CD4-positive, alpha-beta T cell (primary cell): ENCODE measurements at regions not wholly inside any gene's neighbourhood (a gene's known extent, or its start where the extent isn't known, plus 50 kb on each side); places are given as distances from the start of the nearest gene placed in this dataset.

Experiments
- ATAC-seq: fragments of 200-7000 bp; cut with Tn5 transposase; one replicate; pipeline ENCODE4 v1.10.0; 2022; ENCODE audit warnings: mild to moderate bottlenecking; ENCODE audit not compliant: poor library complexity
- CTCF ChIA-PET: fragments of 350-600 bp; sonication (Branson Sonifier 250); formaldehyde crosslinking; loops from one replicate; lab custom pipeline; 2021; ENCODE audit warnings: antibody characterized with exemption, inconsistent platforms; lab: Charles Lee
- POLR2A ChIA-PET: fragments of 350-600 bp; sonication (Branson Sonifier 250); formaldehyde crosslinking; loops from one replicate; lab custom pipeline; 2021; ENCODE audit warnings: antibody characterized with exemption, inconsistent platforms; lab: Charles Lee
- DNase-seq, 14 experiments: peaks; one replicate each; pipeline ENCODE4 v3.0.0-alpha.2; 2013 to 2020; ENCODE audit warnings: mixed read lengths in 2 of 14
- H3K27ac ChIP-seq, 2 donors: one replicate each; pipeline versions ENCODE4 v1.5.1 to v1.7.0; 2013; ENCODE audit warnings: low read length in 2 of 2, low read depth in 1 of 2, mild to moderate bottlenecking in 1 of 2
- H3K27me3 ChIP-seq, 2 experiments: 1 replicate in 1 of 2; 2 replicates in 1 of 2; pipeline versions ENCODE4 v1.6.1 to v1.7.0; 2013; ENCODE audit warnings: low read length in 2 of 2, control low read depth in 1 of 2, mild to moderate bottlenecking in 1 of 2, moderate library complexity in 1 of 2; ENCODE audit not compliant: insufficient read depth in 2 of 2, control insufficient read depth in 1 of 2
- H3K36me3 ChIP-seq: one replicate; pipeline ENCODE4 v1.6.1; 2013; ENCODE audit warnings: low read length, control low read depth; ENCODE audit not compliant: insufficient read depth
- H3K4me1 ChIP-seq: one replicate; pipeline ENCODE4 v1.6.1; 2013; ENCODE audit warnings: low read length, control low read depth; ENCODE audit not compliant: insufficient read depth
- H3K4me3 ChIP-seq: one replicate; pipeline ENCODE4 v1.5.1; 2013; ENCODE audit warnings: mild to moderate bottlenecking, low read length, moderate library complexity
- H3K9me3 ChIP-seq, 2 experiments: 1 replicate in 1 of 2; 2 replicates in 1 of 2; pipeline versions ENCODE4 v1.6.1 to v1.7.0; 2013; ENCODE audit warnings: low read length in 2 of 2, mild to moderate bottlenecking in 2 of 2, control low read depth in 1 of 2, moderate library complexity in 1 of 2; ENCODE audit not compliant: control insufficient read depth in 1 of 2, insufficient read depth in 1 of 2
- H3K27ac Mint-ChIP-seq: one replicate; pipeline ENCODE4 v1.8.0; 2020; ENCODE audit warnings: mixed read lengths
- H3K27me3 Mint-ChIP-seq: one replicate; pipeline ENCODE4 v1.8.0; 2021; ENCODE audit warnings: mixed read lengths
- H3K36me3 Mint-ChIP-seq: one replicate; pipeline ENCODE4 v1.8.0; 2021; ENCODE audit warnings: low read depth, mixed read lengths
- H3K4me1 Mint-ChIP-seq: one replicate; pipeline ENCODE4 v1.8.0; 2021; ENCODE audit warnings: low read depth, mixed read lengths
- H3K4me3 Mint-ChIP-seq: one replicate; pipeline ENCODE4 v1.8.0; 2020; ENCODE audit warnings: mild to moderate bottlenecking, mixed read lengths
- H3K9me3 Mint-ChIP-seq: one replicate; pipeline ENCODE4 v1.8.0; 2020; ENCODE audit warnings: mixed read lengths
- intact Hi-C, 2 experiments: fragments of 100-400 bp; cut with DNase I in 1 of 2; cut with micrococcal nuclease in 1 of 2; formaldehyde crosslinking; loops; one replicate each; pipeline versions ENCODE4 v1.15.1 to v1.9.0; 2023 to 2025; cut with DNase I, micrococcal nuclease
- TF ChIP-seq, protein P1 (sequence below): fragments of 200-600 bp; IDR thresholded peaks from one replicate; pipeline ENCODE4 v1.8.0; 2022; ENCODE audit warnings: antibody characterized with exemption, mild to moderate bottlenecking

DNA sequence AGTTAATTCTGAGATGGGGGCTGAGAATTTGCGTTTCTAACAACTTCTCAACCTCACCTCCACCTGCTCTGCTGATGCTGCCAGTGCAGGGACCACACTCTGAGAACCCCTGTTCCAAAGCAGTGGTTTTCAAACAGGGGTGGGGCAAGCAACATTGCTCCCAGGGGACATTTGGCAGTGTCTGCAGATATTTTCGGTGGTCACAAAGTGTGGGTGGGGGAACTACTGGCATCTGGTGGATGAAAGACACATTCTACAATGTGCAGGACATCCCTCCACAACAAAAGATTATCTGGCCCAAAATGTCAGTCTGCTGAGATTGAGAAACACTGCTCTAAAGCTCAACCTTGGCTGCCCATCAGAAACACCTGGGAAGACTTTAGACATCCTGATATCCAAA, 188.7 kb upstream of the SATB2 start:
- CTCF ChIA-PET = no interaction called here
- TF ChIP-seq, protein P1, sequence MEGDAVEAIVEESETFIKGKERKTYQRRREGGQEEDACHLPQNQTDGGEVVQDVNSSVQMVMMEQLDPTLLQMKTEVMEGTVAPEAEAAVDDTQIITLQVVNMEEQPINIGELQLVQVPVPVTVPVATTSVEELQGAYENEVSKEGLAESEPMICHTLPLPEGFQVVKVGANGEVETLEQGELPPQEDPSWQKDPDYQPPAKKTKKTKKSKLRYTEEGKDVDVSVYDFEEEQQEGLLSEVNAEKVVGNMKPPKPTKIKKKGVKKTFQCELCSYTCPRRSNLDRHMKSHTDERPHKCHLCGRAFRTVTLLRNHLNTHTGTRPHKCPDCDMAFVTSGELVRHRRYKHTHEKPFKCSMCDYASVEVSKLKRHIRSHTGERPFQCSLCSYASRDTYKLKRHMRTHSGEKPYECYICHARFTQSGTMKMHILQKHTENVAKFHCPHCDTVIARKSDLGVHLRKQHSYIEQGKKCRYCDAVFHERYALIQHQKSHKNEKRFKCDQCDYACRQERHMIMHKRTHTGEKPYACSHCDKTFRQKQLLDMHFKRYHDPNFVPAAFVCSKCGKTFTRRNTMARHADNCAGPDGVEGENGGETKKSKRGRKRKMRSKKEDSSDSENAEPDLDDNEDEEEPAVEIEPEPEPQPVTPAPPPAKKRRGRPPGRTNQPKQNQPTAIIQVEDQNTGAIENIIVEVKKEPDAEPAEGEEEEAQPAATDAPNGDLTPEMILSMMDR = no peak
- peaks cover 4% of the 10 kb centered on the region for H3K27me3 Mint-ChIP-seq

DNA sequence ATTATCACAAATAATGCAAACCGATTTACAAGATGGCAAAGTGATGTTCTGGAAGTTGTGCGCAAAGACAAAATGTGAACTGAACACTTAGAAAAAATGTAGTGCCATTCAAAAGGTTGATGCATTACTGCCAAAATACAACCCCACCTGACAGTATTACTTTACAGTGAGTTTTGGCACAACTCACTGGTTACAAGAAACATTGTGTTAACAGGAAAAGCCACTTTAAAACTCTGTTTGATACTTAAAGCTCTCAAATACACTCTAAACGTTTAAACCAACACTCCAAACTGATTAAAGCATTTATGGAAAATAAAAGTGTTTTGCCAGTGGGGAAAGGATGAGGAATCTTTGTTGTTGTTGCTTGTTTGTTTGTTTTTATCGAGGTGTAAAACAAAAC, 173.4 kb upstream of the SATB2 start:
- Histone ChIP-seq H3K4me1 (no peaks in the 10 kb centered on the region), H3K27me3 (no peaks in the 10 kb centered on the region), H3K36me3 (no peaks in the 10 kb centered on the region), H3K4me3 (no peak overlapping the region), H3K27ac (no peak overlapping the region), H3K9me3 (no peaks in the 10 kb centered on the region)
- Mint-ChIP-seq H3K36me3 (no peaks in the 10 kb centered on the region), H3K27ac (no peak overlapping the region), H3K4me3 (no peak overlapping the region), H3K27me3 (no peaks in the 10 kb centered on the region), H3K9me3 (no peaks in the 10 kb centered on the region), H3K4me1 (no peaks in the 10 kb centered on the region)
- TF ChIP-seq, protein P1 = no peak
- intact Hi-C loops = no loop called here
- ATAC-seq = no peak
- ChIA-PET CTCF (no interaction called here), POLR2A (no interaction called here)
- DNase-seq = no peak

More for the DNA sequence above, 188.7 kb upstream of the SATB2 start:
- Histone ChIP-seq H3K36me3 (no peaks in the 10 kb centered on the region), H3K4me3 (no peak overlapping the region), H3K27ac (no peak overlapping the region), H3K27me3 (no peaks in the 10 kb centered on the region), H3K4me1 (no peaks in the 10 kb centered on the region), H3K9me3 (peaks cover 0 to 4% of the 10 kb centered on the region in 2 experiments)
- intact Hi-C loops = no loop called here
- ATAC-seq (no peak), DNase-seq (no peak)
- POLR2A ChIA-PET = no interaction called here
- Mint-ChIP-seq H3K9me3 (no peaks in the 10 kb centered on the region), H3K36me3 (no peaks in the 10 kb centered on the region), H3K27ac (no peak overlapping the region), H3K4me3 (no peak overlapping the region), H3K4me1 (no peaks in the 10 kb centered on the region)

- ChIA-PET POLR2A (no interaction called here), CTCF (no interaction called here)
- Mint-ChIP-seq H3K36me3 (no peaks in the 10 kb centered on the region), H3K9me3 (no peaks in the 10 kb centered on the region), H3K4me1 (no peaks in the 10 kb centered on the region), H3K27me3 (peaks cover 15% of the 10 kb centered on the region), H3K4me3 (no peak overlapping the region), H3K27ac (no peak overlapping the region)
- Histone ChIP-seq H3K4me3 (no peak overlapping the region), H3K27ac (no peak overlapping the region), H3K9me3 (no peaks in the 10 kb centered on the region), H3K4me1 (no peaks in the 10 kb centered on the region), H3K27me3 (peaks cover 0 to 3% of the 10 kb centered on the region in 2 experiments), H3K36me3 (no peaks in the 10 kb centered on the region)
- TF ChIP-seq, protein P1 = no peak
- DNase-seq (no peak), ATAC-seq (no peak)
- intact Hi-C loops = no loop called here
These were observed 171.6 kb upstream of the SATB2 start for GRCh38 chr2:199629301-199629700.
